Myocyte (in vitro differentiated cells): ENCODE measurements at regions not wholly inside any gene's neighbourhood (a gene's known extent, or its start where the extent isn't known, plus 50 kb on each side); places are given as distances from the start of the nearest gene placed in this dataset.

ENCODE experiments used
- DNase-seq: peaks from one replicate; pipeline ENCODE4 v3.0.0-alpha.2; 2012; ENCODE audit warnings: low read depth

DNA sequence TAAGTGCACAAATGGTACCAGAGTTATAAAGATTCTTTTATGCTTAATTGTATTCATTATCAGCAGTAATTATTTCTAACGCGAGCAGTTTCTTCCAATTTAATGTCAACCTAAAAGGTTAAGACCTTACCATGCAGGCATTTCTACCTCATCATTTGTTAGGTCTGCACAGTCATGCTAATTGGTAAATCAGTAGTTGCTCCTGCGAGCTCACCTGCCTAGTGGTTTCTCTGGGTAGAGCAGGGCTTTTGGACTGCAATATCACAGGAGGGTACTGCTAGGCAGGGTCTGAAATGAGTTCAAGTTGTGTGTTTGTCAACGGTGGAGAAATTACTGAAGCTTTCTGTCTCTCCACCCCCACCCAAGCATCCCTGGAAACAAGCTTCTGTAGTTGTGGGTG, 558.5 kb upstream of the MGMT start:
- DNase-seq = no peak

- DNase-seq = no peak
Observed at GRCh38 chr10:128912568-128913311, 554.3 kb upstream of the MGMT start.

GRCh38 chr10:128914681-128915080, 552.4 kb upstream of the MGMT start:
- no peak for DNase-seq

GRCh38 chr10:128915630-128916029, 551.4 kb upstream of the MGMT start:
- DNase-seq = no peak

DNA sequence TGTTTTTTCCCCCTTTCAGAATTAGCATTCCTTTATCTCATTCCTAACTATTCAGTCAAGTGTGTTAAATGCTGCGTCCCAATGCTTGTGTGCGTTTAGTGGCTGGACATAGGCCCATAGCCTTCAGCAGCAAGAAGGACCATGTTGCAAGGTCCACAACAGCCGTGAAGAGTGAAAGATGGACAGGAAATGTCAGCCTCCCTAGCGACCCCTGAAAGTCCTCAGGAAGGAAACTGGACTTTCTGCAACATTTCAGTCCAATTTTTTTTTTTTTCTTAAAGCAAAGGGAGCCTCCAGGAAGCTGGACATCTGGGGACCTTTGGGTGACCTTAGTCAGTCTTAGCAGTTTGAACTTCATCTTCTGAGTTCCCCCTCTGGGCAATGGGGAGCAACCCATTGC, 550.7 kb upstream of the MGMT start:
- DNase-seq = no peak

GRCh38 chr10:128921389-128922022, 545.5 kb upstream of the MGMT start:
- DNase-seq = no peak

DNA sequence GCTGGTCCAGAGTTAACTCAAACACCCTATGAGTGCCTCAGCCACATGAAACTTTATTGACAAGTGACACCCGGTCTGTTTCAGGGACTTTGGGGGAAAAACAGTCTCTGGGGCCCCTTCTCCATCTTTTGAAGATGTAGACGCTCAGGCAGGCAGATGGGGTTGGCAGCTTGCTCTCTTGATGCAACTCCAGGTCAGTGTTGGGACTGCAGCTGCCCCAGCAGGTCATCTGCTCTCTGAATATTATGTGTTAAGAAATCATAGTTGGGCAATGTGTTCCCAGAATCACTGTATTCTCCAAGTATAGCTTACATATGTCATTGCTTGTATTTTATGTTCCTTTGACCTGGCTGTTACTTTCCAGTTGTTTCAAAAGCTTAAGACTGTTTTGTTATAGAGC, 544.9 kb upstream of the MGMT start:
- DNase-seq = no peak

GRCh38 chr10:128922619-128923196, 544.3 kb upstream of the MGMT start:
- DNase-seq = no peak

- no peak for DNase-seq
Observed at GRCh38 chr10:128924918-128925317, 542.1 kb upstream of the MGMT start.

- no peak for DNase-seq
Observed at GRCh38 chr10:128926711-128927110, 540.3 kb upstream of the MGMT start.

GRCh38 chr10:128927497-128928161, 539.4 kb upstream of the MGMT start:
- no peak for DNase-seq

DNA sequence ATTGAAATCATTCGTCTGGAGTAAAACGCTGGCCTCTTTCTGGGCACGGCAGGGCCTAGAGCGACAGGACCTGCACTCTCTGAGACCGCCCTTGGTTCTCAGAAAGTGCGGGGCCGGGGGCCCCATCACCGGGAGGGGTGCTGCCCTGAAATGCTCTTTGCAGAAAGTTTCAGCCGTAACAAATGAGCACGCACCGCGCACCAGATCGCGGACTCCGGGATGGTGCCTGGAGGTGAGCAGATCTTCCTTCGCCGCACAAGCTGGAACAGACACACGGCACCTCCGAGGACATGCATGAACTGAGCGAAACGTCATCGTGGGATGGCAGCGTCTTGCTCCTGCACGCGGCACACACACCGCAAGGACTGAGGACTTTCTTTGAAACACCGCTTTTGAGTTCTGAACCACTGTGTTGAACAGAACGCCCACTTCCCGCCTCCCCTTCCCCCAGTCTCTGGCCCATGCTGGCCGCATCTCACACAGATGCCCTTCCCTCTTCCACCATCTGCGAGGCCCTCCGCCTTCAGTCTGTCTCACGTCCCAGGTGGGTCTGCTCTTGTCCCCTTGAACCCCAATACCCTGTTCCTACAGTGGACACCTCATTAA, 538.7 kb upstream of the MGMT start:
- no peak for DNase-seq

DNA sequence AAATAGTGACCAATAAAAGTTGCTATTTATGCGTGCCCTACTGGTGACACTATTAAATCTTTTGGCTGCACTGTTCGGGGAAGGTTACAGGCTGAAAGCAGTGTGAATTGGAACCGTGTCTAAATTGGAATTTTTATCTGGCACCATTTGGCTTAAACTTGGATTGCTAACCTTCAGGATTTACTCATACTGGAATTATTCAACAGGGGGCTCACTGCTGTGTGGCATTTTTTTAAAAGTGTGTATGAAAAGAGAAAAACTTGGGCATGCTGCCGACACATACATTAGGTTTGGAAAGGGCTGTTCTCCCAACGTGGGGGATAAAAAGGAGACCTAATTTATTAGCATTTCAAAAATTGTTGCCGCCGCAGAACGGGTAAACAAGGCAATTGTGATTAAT, 537.9 kb upstream of the MGMT start:
- DNase-seq = no peak

DNA sequence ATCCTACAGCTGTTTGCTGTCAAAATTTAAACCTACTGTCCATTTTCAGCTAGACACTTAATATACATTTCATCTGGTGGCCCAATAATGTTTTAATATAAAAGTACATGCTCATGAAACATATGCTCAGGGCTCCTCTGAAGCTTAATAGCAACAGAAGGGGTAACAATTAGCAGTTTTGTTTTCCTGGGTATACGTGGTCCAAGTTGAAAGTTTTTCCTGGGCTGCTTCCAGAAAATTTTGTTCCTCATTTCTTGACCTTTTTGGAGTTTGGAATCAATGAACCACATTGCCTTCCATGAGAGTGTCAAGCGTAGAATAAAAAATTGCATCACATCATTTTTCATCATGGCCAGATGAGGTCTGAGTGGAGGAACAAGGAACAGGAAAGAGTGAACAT, 537.3 kb upstream of the MGMT start:
- no peak for DNase-seq

GRCh38 chr10:128930515-128930914, 536.5 kb upstream of the MGMT start:
- no peak for DNase-seq

- no peak for DNase-seq
Observed at GRCh38 chr10:128932071-128932820, 534.8 kb upstream of the MGMT start.

GRCh38 chr10:128934492-128934891, 532.5 kb upstream of the MGMT start:
- DNase-seq = no peak

GRCh38 chr10:128936392-128936791, 530.6 kb upstream of the MGMT start:
- DNase-seq = no peak

- DNase-seq = no peak
Observed at GRCh38 chr10:128938558-128938957, 528.5 kb upstream of the MGMT start.

- no peak for DNase-seq
Observed at GRCh38 chr10:128940081-128940480, 527.0 kb upstream of the MGMT start.

- DNase-seq = no peak
Observed at GRCh38 chr10:128943111-128943510, 523.9 kb upstream of the MGMT start.
